H1 (cell line): ENCODE measurements at regions not wholly inside any gene's neighbourhood (a gene's known extent, or its start where the extent isn't known, plus 50 kb on each side); places are given as distances from the start of the nearest gene placed in this dataset.

ENCODE experiments used
- ASH2L ChIP-seq: fragments of 200-600, 300-600 bp; sonication (generic); IDR thresholded peaks from one replicate; pipeline ENCODE4 v1.7.1; 2017; ENCODE audit warnings: low read length
- ATF3 ChIP-seq: IDR thresholded peaks from 2 replicates; pipeline ENCODE4 v1.6.1; 2011; ENCODE audit warnings: low read depth, mild to moderate bottlenecking, low read length; ENCODE audit not compliant: insufficient read depth
- KDM1A ChIP-seq: fragments of 200-600, 300-600 bp; sonication (generic); IDR thresholded peaks from 2 replicates; pipeline ENCODE4 v1.7.1; 2016; ENCODE audit warnings: mild to moderate bottlenecking, low read length, borderline replicate concordance
- POU5F1 ChIP-seq: IDR thresholded peaks from 2 replicates; pipeline ENCODE4 v1.6.1; 2011; ENCODE audit warnings: low read depth, mild to moderate bottlenecking, low read length, moderate library complexity
- RAD21 ChIP-seq, 2 experiments: IDR thresholded peaks in 1 of 2; conservative IDR thresholded peaks in 1 of 2; 2 replicates each; pipeline ENCODE4 v1.6.1; 2011; ENCODE audit warnings: low read depth in 2 of 2, low read length in 2 of 2, improper control_type of control experiment in 1 of 2, inconsistent platforms in 1 of 2, mild to moderate bottlenecking in 1 of 2, moderate library complexity in 1 of 2

GRCh38 chr3:166191411-166191810, 354.2 kb upstream of the BCHE start (continued):
- no peak for TF ChIP-seq POU5F1
- TF ChIP-seq KDM1A: no peak
- TF ChIP-seq RAD21 (IDR thresholded peaks at IDR 0.05 in 1 of 2, conservative IDR thresholded peaks at IDR 0.05 in 1 of 2; ENCODE audit: low read depth in 2 of 2, low read length in 2 of 2): no peak
- TF ChIP-seq ASH2L: no peak
- no peak for TF ChIP-seq ATF3
